HG02973 (cell line): ENCODE measurements at regions not wholly inside any gene's neighbourhood (a gene's known extent, or its start where the extent isn't known, plus 50 kb on each side); places are given as distances from the start of the nearest gene placed in this dataset.
"Not testable (repeated sequence)": the region's sequence is repeated elsewhere in the genome, so short reads cannot be mapped to it uniquely, and the experiment has no call there.

ENCODE experiments used
- ATAC-seq: cut with Tn5 transposase; IDR thresholded peaks from one replicate; pipeline ENCODE4 v1.9.1; 2021; ENCODE audit warnings: moderate library complexity; ENCODE audit not compliant: unreplicated experiment

GRCh38 chr14:106349678-106350457 lies 823.5 kb downstream of the TMEM121 start:
- not testable (repeated sequence) for ATAC-seq

DNA sequence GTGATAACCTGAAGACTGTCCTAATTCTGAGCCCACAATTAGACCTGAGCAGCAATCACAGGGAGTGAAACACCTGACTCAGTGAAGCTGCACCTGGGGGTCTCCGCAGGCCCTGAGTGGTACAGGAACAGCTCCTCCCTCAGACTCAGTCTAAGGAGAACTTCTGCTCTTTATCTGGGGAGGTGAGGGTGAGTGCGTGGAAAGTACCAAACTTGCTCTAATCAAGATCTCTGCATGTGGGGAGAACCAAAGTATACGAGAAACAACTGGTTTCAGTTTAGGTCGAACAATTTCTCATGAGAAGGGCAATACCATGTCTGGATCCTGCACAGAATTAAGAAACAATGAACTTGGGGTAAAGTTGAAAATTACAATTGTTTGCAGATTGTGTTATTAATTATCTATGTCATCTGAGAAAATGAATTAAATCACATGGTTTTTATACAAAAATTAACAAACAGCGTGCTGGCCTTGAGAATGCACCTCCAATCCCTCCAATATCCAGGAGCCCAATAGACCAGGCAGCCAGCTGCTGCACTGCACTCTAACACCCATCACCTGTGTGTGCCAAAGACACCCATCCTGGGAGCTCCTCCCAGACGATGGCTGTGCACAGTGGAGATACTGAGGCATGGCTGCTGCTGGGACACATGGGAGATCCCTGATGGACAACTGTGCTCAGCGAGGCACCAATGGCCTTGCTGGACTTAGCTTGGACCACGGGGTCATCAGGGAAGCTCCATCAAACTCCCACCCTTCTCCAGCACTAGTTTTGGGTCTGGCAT lies 828.8 kb downstream of the TMEM121 start:
- not testable (repeated sequence) for ATAC-seq

GRCh38 chr14:106355881-106356642 lies 829.7 kb downstream of the TMEM121 start:
- not testable (repeated sequence) for ATAC-seq

- not testable (repeated sequence) for ATAC-seq
Observed at GRCh38 chr14:106356643-106356930, 830.2 kb downstream of the TMEM121 start.

DNA sequence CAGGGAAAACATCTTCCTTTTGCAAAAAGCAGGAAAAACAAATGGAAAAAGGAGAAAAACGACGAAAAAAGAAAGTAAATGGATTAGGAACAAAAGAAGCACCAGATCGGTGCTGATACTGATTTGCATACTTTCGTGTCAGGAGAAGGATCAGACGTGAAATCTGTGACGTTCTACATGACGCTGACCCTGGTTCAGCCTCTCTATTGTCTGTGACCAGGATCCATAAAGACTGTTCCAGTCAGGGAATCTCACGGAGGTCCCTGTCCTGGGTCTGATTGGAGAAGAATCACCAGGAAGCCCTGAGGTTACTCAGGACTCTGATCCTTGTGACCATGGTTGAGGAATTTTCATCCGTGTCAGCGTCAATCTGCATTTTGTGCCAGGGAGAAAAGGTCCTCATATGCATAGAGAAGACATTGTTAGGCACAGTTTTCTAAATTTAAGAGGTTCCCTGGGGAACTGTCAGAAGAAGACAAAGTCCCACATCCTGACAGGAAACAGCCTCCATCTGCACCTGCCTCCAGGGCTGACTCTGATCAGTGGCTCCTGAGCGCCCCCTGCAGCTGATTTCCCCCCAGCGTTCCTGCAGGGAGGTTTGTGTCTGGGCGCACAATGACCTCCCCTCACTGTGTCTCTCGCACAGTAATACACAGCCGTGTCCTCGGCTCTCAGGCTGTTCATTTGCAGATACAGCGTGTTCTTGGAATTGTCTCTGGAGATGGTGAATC lies 832.9 kb downstream of the TMEM121 start:
- not testable (repeated sequence) for ATAC-seq

DNA sequence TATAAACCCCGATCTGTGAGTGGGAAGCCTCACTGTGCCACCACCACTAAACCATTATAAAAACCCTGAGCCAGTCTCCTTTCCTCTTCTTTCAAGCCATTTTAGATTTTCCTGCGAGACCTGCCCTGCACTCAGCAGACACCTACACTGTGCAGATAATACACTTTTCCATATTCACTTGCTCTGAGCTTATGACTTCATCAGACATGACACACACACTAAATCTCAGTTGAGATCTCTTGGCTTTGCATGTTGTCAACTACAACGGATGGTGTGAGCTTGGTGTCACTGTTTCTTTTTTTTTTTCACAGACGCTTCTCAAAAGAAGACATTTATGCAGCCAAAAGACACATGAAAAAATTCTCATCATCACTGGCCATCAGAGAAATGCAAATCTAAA lies 839.0 kb downstream of the TMEM121 start:
- ATAC-seq = not testable (repeated sequence)

DNA sequence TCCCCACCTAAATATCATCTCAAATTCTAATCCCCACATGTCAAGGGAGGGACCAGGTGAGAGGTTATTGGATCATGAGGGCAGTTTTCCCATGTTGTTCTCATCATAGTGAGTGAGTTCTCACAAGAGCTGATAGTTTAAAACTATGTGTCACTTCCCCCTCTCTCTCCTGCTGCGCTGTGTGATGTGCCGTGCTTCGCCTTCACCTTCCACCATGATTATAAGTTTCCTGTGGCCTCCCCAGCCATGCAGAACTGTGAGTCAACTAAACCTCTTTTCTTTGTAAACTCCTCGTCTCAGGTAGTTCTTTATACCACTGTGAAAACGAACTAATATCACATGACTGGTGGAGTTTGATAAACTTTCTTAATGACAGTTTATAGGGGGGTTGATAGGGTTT lies 839.5 kb downstream of the TMEM121 start:
- not testable (repeated sequence) for ATAC-seq

DNA sequence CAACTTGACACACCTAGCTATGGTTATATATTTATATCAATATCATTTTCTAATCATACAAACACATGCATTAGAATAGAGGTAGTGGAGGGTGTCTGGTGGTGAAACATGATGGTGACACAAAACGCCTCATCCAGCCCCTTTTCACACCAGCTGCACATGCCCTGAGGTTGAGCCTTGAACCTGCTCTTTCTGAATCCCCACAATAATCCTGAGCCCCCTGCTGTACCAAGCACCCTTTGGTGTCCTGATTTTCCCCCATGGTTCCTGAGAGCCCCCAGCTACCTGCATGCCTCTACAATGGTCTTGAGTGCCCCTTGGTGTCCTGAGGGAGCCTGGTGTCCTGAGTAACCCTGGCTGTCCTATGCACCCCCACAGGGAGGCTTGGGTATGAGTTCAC lies 840.6 kb downstream of the TMEM121 start:
- ATAC-seq = not testable (repeated sequence)

DNA sequence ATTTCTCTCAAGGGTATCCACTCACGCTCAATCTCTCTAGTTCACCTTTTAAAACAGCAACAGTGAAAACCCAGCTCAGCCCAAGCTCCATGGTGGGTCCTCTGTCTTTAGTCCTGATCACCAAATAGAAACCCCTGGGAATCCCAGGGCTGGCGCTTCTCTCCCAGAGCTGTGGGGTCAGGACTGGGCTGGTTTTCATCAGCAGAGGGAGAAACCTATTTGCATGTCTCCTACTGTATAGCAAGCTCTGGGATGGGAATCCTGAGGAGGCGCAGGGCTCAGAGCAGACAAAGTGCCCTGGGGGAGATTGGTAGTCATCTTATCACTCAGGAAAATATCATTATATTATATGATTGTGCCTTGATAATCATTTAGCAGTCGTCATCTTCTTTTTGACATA lies 843.1 kb downstream of the TMEM121 start:
- ATAC-seq = not testable (repeated sequence)

DNA sequence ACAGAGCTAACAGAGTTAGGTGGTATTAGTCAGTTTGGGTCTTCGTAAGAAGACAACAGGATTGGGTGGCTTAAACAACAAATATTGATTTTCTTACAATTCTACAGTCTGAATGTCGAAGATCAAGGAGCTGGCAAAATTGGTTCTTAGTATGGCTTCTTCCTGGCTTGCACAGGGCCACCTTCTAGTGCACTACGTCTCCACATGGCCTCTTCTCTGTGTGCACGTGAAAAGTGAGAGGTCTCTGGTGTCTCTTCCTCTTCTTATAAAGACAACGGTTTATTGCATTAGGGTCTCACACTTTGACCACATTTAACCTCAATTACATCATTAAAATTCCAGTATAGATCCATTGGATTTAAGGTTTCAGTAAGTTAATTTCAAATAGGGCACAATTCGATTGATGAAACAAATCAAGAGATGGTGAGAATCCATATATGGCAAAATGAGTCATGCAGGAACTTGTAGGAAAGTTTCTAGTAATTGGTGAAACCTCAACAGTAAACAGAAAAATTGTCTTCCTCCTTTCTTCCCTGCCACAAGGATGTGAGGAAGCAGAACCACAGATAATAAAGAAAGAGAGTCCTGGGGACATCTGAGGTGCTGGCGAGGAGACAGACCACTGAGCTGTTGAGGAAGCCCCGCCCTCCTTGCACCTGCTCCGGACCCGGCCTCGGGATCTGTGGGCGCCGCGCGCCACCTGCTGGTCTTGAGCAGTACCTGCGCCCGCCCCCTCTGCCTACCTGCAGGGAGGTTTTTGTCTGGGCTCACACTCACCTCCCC lies 846.7 kb downstream of the TMEM121 start:
- peak; percentile 54 for ATAC-seq

DNA sequence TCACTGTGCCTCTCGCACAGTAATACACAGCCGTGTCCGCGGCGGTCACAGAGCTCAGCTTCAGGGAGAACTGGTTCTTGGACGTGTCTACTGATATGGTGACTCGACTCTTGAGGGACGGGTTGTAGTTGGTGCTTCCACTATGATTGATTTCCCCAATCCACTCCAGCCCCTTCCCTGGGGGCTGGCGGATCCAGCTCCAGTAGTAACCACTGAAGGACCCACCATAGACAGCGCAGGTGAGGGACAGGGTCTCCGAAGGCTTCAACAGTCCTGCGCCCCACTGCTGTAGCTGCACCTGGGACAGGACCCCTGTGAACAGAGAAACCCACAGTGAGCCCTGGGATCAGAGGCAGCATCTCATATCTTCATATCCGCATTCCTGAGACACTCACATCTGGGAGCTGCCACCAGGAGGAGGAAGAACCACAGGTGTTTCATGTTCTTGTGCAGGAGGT lies 847.3 kb downstream of the TMEM121 start:
- ATAC-seq = not testable (repeated sequence)

- ATAC-seq = no peak
Observed at GRCh38 chr14:106377432-106377831, 851.0 kb downstream of the TMEM121 start.

DNA sequence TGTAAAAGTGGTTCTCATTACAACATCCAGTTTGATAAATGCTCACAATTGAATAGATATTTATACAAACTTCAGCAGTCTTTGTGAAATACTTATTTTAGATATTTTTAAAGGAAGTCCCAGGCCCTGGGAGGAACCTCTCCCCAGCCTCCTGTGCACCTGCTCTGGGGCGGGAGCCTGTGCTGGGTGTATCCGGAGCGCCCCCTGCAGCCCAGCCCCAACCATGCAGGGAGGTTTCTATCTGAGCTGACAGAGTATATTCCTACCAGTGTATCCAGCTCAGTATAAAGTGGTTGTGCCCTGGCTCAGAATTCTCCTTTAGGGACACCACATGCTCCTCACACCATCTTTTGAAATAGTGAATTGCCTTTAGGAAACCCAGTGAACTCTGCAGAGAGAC lies 851.8 kb downstream of the TMEM121 start:
- no peak for ATAC-seq

GRCh38 chr14:106380740-106381139 lies 854.4 kb downstream of the TMEM121 start:
- ATAC-seq = no peak

DNA sequence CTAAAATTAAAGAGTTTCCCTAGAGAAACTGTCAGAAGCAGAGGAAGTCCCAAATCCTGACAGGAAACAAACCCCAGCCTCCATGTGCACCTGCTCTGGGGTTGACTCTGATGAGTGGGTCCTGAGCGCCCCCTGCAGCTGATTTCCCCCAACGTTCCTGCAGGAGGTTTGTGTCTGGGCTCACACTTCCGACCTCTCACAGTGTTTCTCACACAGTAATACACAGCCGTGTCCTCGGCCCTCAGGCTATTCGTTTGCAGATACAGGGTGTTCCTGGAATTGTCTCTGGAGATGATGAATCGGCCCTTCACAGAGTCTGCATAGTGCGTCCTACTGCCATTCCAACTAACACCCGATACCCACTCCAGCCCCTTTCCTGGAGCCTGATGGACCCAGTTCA lies 862.8 kb downstream of the TMEM121 start:
- ATAC-seq = not testable (repeated sequence)

GRCh38 chr14:106390401-106390800 lies 864.0 kb downstream of the TMEM121 start:
- no peak for ATAC-seq

DNA sequence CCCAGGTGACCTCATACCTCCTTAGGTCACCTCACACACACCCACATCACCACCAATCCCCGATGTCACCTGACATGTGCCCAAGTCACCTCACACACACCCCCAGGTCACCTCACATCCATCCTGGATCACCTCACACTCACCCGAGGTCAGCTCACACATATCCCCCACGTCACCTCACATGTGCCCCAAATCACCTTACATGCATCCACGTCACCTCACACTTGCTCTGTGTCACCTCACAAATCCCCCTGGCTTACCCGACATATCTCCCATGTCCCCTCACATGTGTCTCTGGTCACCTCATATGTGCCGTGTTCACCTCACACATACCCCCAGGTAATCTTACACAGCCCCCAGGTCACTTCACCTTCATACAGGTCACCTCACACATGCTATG lies 864.6 kb downstream of the TMEM121 start:
- no peak for ATAC-seq

DNA sequence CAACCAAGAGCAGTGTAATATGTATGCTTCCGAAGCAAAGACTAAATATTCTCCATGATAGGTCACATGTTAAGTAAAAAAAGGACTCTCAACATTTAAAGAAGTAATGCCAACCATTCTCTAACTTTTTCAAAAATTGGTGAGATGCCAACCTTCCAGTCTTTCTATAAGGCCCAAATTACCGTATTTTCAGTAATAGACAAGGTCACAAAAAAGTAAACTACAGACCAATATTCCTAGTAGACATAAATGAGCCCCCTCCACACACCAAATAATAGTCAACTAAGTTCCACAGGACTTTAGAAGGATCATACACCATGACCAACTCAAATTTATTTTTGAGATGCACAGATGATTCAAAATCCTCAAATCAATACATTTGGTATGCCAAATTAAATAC lies 867.4 kb downstream of the TMEM121 start:
- no peak for ATAC-seq

DNA sequence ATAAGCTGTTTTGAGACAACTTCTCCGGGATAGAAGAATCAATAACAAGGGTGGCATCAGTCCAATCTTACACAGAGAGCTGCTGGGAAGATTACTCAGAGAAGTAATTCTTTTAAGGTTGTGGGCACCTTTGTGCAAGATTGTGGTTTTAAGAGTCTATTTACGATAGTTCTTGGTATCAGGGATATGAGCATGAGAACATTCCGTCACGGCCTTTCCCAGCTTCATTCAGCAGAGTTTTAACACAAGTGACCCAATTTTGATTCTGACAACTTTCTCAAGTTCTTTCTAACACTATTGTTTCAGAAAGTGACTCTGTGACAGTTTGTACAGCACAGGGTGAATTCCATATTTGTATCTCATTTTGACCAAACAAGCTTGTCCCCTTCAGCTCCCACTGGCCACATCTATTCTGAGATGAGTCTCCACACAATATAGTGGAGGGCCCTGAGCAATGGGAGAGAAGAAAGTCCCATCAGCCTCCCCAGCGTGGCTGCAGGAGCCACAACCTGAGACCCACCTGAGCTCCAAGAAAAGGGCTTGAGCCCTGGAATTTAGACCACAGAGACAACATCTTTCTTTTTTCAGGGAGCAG lies 869.2 kb downstream of the TMEM121 start:
- no peak for ATAC-seq

DNA sequence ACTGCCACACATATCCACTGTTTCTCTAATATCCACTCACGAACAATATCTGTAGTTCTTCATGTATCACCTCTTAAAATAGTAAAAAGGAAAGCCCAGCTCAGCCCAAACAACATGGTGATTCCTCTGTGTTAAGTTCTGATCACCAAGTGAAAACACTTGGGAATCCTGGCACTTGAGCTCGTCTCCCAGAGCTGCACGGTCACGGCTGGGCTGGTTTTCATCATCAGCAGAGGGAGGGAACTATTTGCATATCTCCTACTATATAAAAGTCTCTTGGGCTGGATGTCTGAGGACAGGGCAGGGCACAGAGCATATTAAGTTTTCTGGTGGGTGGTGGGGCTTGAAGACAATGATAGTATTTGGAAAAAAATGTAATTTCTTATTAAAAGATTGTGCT lies 870.6 kb downstream of the TMEM121 start:
- no peak for ATAC-seq
